A673 (cell line): ENCODE measurements at regions not wholly inside any gene's neighbourhood (a gene's known extent, or its start where the extent isn't known, plus 50 kb on each side); places are given as distances from the start of the nearest gene placed in this dataset.

Experiments
- BruUV-seq: library from RNA; stranded (reverse); fragments of 400-500 nt; replicated peaks from 2 replicates; lab custom pipeline; 2021; lab: Mats Ljungman, UMichigan
- CTCF ChIA-PET: fragments of 300-600 bp; sonication (Branson Sonifier 250); formaldehyde crosslinking; loops from one replicate; lab custom pipeline; 2022; ENCODE audit warnings: antibody characterized with exemption; lab: Charles Lee
- POLR2A ChIA-PET: fragments of 300-600 bp; sonication (Branson Sonifier 250); formaldehyde crosslinking; loops from one replicate; lab custom pipeline; 2022; ENCODE audit warnings: antibody characterized with exemption; ENCODE audit not compliant: low non-redundant PET; lab: Charles Lee
- DNase-seq: peaks from one replicate; pipeline ENCODE4 v3.0.0-alpha.2; 2015; ENCODE audit warnings: low spot score
- H3K27ac ChIP-seq: fragments of 200-600 bp; sonication (generic); 2 replicates; pipeline ENCODE4 v1.5.1; 2016; ENCODE audit warnings: mixed run types, low read depth, mild to moderate bottlenecking, mixed read lengths, antibody characterized with exemption, low read length; ENCODE audit not compliant: poor library complexity, severe bottlenecking
- H3K27me3 ChIP-seq: fragments of 200-600 bp; sonication (generic); replicated peaks from 2 replicates; pipeline ENCODE4 v1.6.1; 2017; ENCODE audit warnings: mixed run types, low read depth, mild to moderate bottlenecking, mixed read lengths, antibody characterized with exemption, low read length; ENCODE audit not compliant: insufficient read depth, poor library complexity
- H3K36me3 ChIP-seq: fragments of 200-600 bp; sonication (generic); 2 replicates; pipeline ENCODE4 v1.6.1; 2016; ENCODE audit warnings: mixed run types, mild to moderate bottlenecking, mixed read lengths, antibody characterized with exemption, low read length; ENCODE audit not compliant: insufficient read depth, poor library complexity, severe bottlenecking
- H3K4me1 ChIP-seq: fragments of 200-600 bp; sonication (generic); 2 replicates; pipeline ENCODE4 v1.6.1; 2017; ENCODE audit warnings: mixed run types, mild to moderate bottlenecking, mixed read lengths, antibody characterized with exemption, low read length; ENCODE audit not compliant: insufficient read depth, poor library complexity, severe bottlenecking
- H3K4me3 ChIP-seq: fragments of 200-600 bp; sonication (generic); 2 replicates; pipeline ENCODE4 v1.5.1; 2016; ENCODE audit warnings: low read depth, mixed run types, mild to moderate bottlenecking, mixed read lengths, low read length; ENCODE audit not compliant: poor library complexity, severe bottlenecking
- H3K9me3 ChIP-seq: fragments of 200-600 bp; sonication (generic); 2 replicates; pipeline ENCODE4 v1.6.1; 2016; ENCODE audit warnings: mixed run types, low read depth, mild to moderate bottlenecking, mixed read lengths, antibody characterized with exemption, low read length; ENCODE audit not compliant: poor library complexity, severe bottlenecking
- CTCF ChIP-seq: fragments of 300-800, 200-600 bp; sonication (generic); conservative IDR thresholded peaks from 2 replicates; pipeline ENCODE4 v1.5.1; 2017; ENCODE audit warnings: low read depth, mild to moderate bottlenecking, antibody characterized with exemption, low read length, moderate library complexity, mixed read lengths
- EZH2 ChIP-seq: fragments of 200-600 bp; sonication (generic); IDR thresholded peaks from 2 replicates; pipeline ENCODE4 v1.6.1; 2017; ENCODE audit warnings: borderline replicate concordance, low read depth, mild to moderate bottlenecking, mixed read lengths, antibody characterized with exemption, low read length; ENCODE audit not compliant: poor library complexity, severe bottlenecking
- intact Hi-C: fragments of 100-400 bp; cut with micrococcal nuclease; formaldehyde crosslinking; loops from one replicate; pipeline ENCODE4 v1.10.0; 2022; ENCODE audit not compliant: unreplicated experiment

GRCh38 chr9:109974918-109975276 is 194.9 kb downstream of the PALM2AKAP2 start:
- no peak for DNase-seq
- ChIA-PET CTCF (no interaction called here), POLR2A (no interaction called here)
- TF ChIP-seq EZH2: no peak
- TF ChIP-seq CTCF: no peak
- no TSS peak for BruUV-seq
- intact Hi-C loops: no loop called here
- Histone ChIP-seq H3K36me3 (no peaks in the 10 kb centered on the region), H3K27ac (no peak overlapping the region), H3K4me3 (no peak overlapping the region), H3K27me3 (no peaks in the 10 kb centered on the region), H3K4me1 (no peaks in the 10 kb centered on the region), H3K9me3 (no peaks in the 10 kb centered on the region)

- CTCF ChIA-PET: no interaction called here
These were observed 195.7 kb downstream of the PALM2AKAP2 start for GRCh38 chr9:109975574-109976295.

GRCh38 chr9:109976303-109976702 is 196.3 kb downstream of the PALM2AKAP2 start:
- BruUV-seq: no TSS peak
- POLR2A ChIA-PET: interaction anchor here (0.6 kb wide), 1 partner anchor 1603 kb away, joined by 3 read pairs; no protein-coding TSS in a partner anchor
- Histone ChIP-seq H3K27ac (no peak overlapping the region), H3K4me3 (no peak overlapping the region), H3K36me3 (no peaks in the 10 kb centered on the region), H3K4me1 (no peaks in the 10 kb centered on the region), H3K27me3 (no peaks in the 10 kb centered on the region), H3K9me3 (no peaks in the 10 kb centered on the region)
- intact Hi-C loops: no loop called here
- TF ChIP-seq EZH2: no peak
- TF ChIP-seq CTCF: no peak
- no peak for DNase-seq
- CTCF ChIA-PET: no interaction called here

More at GRCh38 chr9:109975574-109976295, 195.7 kb downstream of the PALM2AKAP2 start:
- no peak for DNase-seq
- no peaks in the 10 kb centered on the region for H3K36me3 ChIP-seq
- H3K4me3 ChIP-seq: no peak overlapping the region
- H3K27me3 ChIP-seq: no peaks in the 10 kb centered on the region
- no peaks in the 10 kb centered on the region for H3K4me1 ChIP-seq
- TF ChIP-seq EZH2: no peak
- no peak for TF ChIP-seq CTCF
- no peaks in the 10 kb centered on the region for H3K9me3 ChIP-seq
- POLR2A ChIA-PET: interaction anchor here (0.6 kb wide), 1 partner anchor 1604 kb away, joined by 3 read pairs; no protein-coding TSS in a partner anchor
- intact Hi-C loops: no loop called here
- H3K27ac ChIP-seq: no peak overlapping the region
- BruUV-seq: no TSS peak
